Endothelial cell of umbilical vein (primary cell): ENCODE measurements at regions not wholly inside any gene's neighbourhood (a gene's known extent, or its start where the extent isn't known, plus 50 kb on each side); places are given as distances from the start of the nearest gene placed in this dataset.

ENCODE experiments used
- BruUV-seq: library from RNA; stranded (reverse); fragments of 400-500 nt; replicated peaks from 2 replicates; lab custom pipeline; 2021; lab: Mats Ljungman, UMichigan
- CTCF ChIA-PET: fragments of 300-600, 350-600 bp; sonication (Branson Sonifier 250); formaldehyde crosslinking; loops from one replicate; lab custom pipeline; 2021; ENCODE audit warnings: antibody characterized with exemption, inconsistent platforms; lab: Charles Lee
- POLR2A ChIA-PET: fragments of 300-600, 350-600 bp; sonication (Branson Sonifier 250); formaldehyde crosslinking; loops from one replicate; lab custom pipeline; 2021; ENCODE audit warnings: antibody characterized with exemption, inconsistent platforms; lab: Charles Lee
- DNase-seq: peaks from one replicate; pipeline ENCODE4 v3.0.0-alpha.2; 2011; ENCODE audit warnings: low read depth, low spot score
- FAIRE-seq: peaks from 2 replicates; lab custom pipeline; 2011; peaks lifted over from hg19 to GRCh38; lab: Jason Lieb, UNC
- H2AFZ ChIP-seq: 2 replicates; pipeline ENCODE4 v1.6.0; 2012; ENCODE audit warnings: low read depth, low read length, control low read depth, inconsistent platforms
- H3K27ac ChIP-seq: 2 replicates; pipeline ENCODE4 v1.5.1; 2011; ENCODE audit warnings: low read depth, mild to moderate bottlenecking, control low read depth, low read length, moderate library complexity; ENCODE audit not compliant: insufficient read depth
- H3K27me3 ChIP-seq, 2 experiments: 2 replicates each; pipeline versions ENCODE4 v1.6.0 to v1.6.1; 2011; ENCODE audit warnings: low read length in 2 of 2, mixed read lengths in 1 of 2; ENCODE audit not compliant: control insufficient read depth in 2 of 2, insufficient read depth in 2 of 2
- H3K36me3 ChIP-seq, 2 experiments: 2 replicates in 1 of 2; 3 replicates in 1 of 2; pipeline ENCODE4 v1.5.1; 2011; ENCODE audit warnings: low read length in 2 of 2, mild to moderate bottlenecking in 1 of 2, moderate library complexity in 1 of 2; ENCODE audit not compliant: control insufficient read depth in 2 of 2, insufficient read depth in 2 of 2; ENCODE audit errors: extremely low read depth in 1 of 2
- H3K4me1 ChIP-seq: 3 replicates; pipeline ENCODE4 v1.5.1; 2011; ENCODE audit warnings: mild to moderate bottlenecking, low read length; ENCODE audit not compliant: control insufficient read depth, insufficient read depth; ENCODE audit errors: extremely low read depth
- H3K4me2 ChIP-seq: 2 replicates; pipeline ENCODE4 v1.6.1; 2011; ENCODE audit warnings: low read length, control low read depth, mixed read lengths; ENCODE audit not compliant: insufficient read depth
- H3K4me3 ChIP-seq, 3 experiments: fragments of 200-600 bp in 1 of 3; sonication (generic), shearing (Covaris generic) in 1 of 3; replicated peaks in 1 of 3; 2 replicates each; pipeline ENCODE4 v1.5.1; 2011 to 2016; ENCODE audit warnings: control low read depth in 3 of 3, low read length in 3 of 3, mild to moderate bottlenecking in 2 of 3, inconsistent platforms in 1 of 3, low read depth in 1 of 3, moderate library complexity in 1 of 3; ENCODE audit not compliant: insufficient read depth in 1 of 3
- H3K79me2 ChIP-seq: 2 replicates; pipeline ENCODE4 v1.6.0; 2012; ENCODE audit warnings: low read length, inconsistent platforms; ENCODE audit not compliant: control insufficient read depth, insufficient read depth
- H3K9ac ChIP-seq: replicated peaks from 2 replicates; pipeline ENCODE3; 2011; ENCODE audit warnings: low read length, control low read depth; ENCODE audit not compliant: insufficient read depth; ENCODE audit errors: extremely low read depth
- H3K9me1 ChIP-seq: replicated peaks from 3 replicates; pipeline ENCODE4 v1.6.0; 2011; ENCODE audit warnings: mild to moderate bottlenecking, low read length; ENCODE audit not compliant: control insufficient read depth, insufficient read depth; ENCODE audit errors: extremely low read depth
- H3K9me3 ChIP-seq: replicated peaks from 2 replicates; pipeline ENCODE4 v1.5.1; 2012; ENCODE audit warnings: low read length, inconsistent platforms; ENCODE audit not compliant: control insufficient read depth, insufficient read depth
- H4K20me1 ChIP-seq: replicated peaks from 2 replicates; pipeline ENCODE3; 2011; ENCODE audit warnings: mild to moderate bottlenecking, low read length; ENCODE audit not compliant: control insufficient read depth, insufficient read depth; ENCODE audit errors: extremely low read depth
- EZH2 ChIP-seq: IDR thresholded peaks from 2 replicates; pipeline ENCODE4 v1.6.1; 2012; ENCODE audit warnings: borderline replicate concordance, low read depth, mild to moderate bottlenecking, moderate library complexity, low read length, inconsistent platforms; ENCODE audit not compliant: severe bottlenecking
- FOS ChIP-seq: IDR thresholded peaks from 2 replicates; pipeline ENCODE4 v1.6.1; 2011; ENCODE audit warnings: mild to moderate bottlenecking, low read length, moderate library complexity, borderline replicate concordance; ENCODE audit not compliant: insufficient read depth
- GATA2 ChIP-seq: IDR thresholded peaks from 2 replicates; pipeline ENCODE4 v1.7.0; 2011; ENCODE audit warnings: low read depth, mild to moderate bottlenecking, moderate library complexity, mixed read lengths, low read length; ENCODE audit not compliant: insufficient read length, insufficient read depth
- JUN ChIP-seq: IDR thresholded peaks from 2 replicates; pipeline ENCODE4 v1.6.1; 2011; ENCODE audit warnings: borderline replicate concordance, low read depth; ENCODE audit not compliant: insufficient read length, insufficient read depth
- MYC ChIP-seq: IDR thresholded peaks from one replicate; pipeline ENCODE4 v1.6.1; 2011; ENCODE audit warnings: mild to moderate bottlenecking, low read depth, low read length
- POLR2A ChIP-seq: IDR thresholded peaks from 2 replicates; pipeline ENCODE4 v1.6.1; 2012; ENCODE audit warnings: low read depth, mild to moderate bottlenecking, control low read depth, low read length
- POLR2AphosphoS5 ChIP-seq: IDR thresholded peaks from 2 replicates; pipeline ENCODE4 v1.6.1; 2012; ENCODE audit warnings: low read depth, mild to moderate bottlenecking, control low read depth, low read length, moderate library complexity; ENCODE audit not compliant: insufficient read depth
- dilution Hi-C: fragments of 300-500 bp; cut with MboI; formaldehyde crosslinking; loops from one replicate; pipeline ENCODE4 v1.15.0; 2019; ENCODE audit warnings: low sequenced_read_pairs; ENCODE audit not compliant: extremely low pct_ligation_motif_present
- intact Hi-C: fragments of 100-400 bp; cut with micrococcal nuclease; formaldehyde crosslinking; loops from one replicate; pipeline ENCODE4 v1.10.0; 2022
- TF ChIP-seq, protein P1 (sequence below): IDR thresholded peaks from 2 replicates; pipeline ENCODE4 v1.6.1; 2011; ENCODE audit not compliant: insufficient read depth, insufficient read length
- TF ChIP-seq, protein P2 (sequence below), 2 donors: IDR thresholded peaks; 1 replicate in 1 of 2; 2 replicates in 1 of 2; pipeline ENCODE4 v1.5.1; 2011; ENCODE audit warnings: low read length in 2 of 2, mild to moderate bottlenecking in 2 of 2, moderate library complexity in 2 of 2, control low read depth in 1 of 2, inconsistent platforms in 1 of 2, low read depth in 1 of 2; ENCODE audit not compliant: insufficient read depth in 1 of 2; ENCODE audit errors: extremely low read depth in 1 of 2

DNA sequence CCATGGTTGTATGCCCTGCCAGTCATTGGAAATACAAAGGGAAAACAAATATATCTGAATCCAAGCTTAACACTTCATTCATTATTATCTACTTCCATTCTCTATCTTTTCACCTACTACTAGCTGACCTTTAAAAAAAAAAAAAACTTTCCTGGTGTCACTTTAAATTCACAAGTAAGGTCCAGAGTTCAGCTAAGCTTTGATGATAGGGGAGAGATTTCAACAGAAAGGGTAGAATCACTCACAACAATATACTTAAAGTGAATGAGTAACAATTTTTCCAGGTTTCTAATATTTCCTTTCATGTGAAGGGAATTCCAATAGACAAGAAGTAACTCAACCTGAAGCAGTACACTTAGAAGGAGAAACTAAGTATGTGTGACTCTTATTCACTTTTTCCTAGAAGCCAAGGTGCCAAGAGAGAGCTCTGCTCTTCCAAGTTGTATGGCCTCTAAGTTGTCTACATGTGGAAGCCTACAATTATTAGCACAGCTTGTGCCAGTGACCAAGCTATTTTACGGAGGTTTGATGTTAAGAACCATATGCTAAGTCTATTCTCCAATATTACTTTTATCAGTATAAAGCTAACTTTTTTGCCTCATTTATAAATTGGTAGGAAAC, 371.7 kb downstream of the TENT5A start:
- DNase-seq (no peak), FAIRE-seq (no peak)
- ChIA-PET CTCF (no interaction called here), POLR2A (no interaction called here)
- Histone ChIP-seq H3K79me2 (no peaks in the 10 kb centered on the region), H2AFZ (no peak overlapping the region), H3K4me3 (no peak overlapping the region), H3K9me3 (no peaks in the 10 kb centered on the region), H3K9ac (no peak overlapping the region), H3K4me2 (no peak overlapping the region), H3K27me3 (no peaks in the 10 kb centered on the region), H3K36me3 (no peaks in the 10 kb centered on the region), H3K9me1 (no peaks in the 10 kb centered on the region), H4K20me1 (no peaks in the 10 kb centered on the region), H3K27ac (no peak overlapping the region), H3K4me1 (no peaks in the 10 kb centered on the region)
- dilution Hi-C loops: no loop called here
- intact Hi-C loops: no loop called here
- no peak for TF ChIP-seq POLR2AphosphoS5
- TF ChIP-seq, protein P1, sequence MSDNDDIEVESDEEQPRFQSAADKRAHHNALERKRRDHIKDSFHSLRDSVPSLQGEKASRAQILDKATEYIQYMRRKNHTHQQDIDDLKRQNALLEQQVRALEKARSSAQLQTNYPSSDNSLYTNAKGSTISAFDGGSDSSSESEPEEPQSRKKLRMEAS: no peak
- BruUV-seq: no TSS peak

DNA sequence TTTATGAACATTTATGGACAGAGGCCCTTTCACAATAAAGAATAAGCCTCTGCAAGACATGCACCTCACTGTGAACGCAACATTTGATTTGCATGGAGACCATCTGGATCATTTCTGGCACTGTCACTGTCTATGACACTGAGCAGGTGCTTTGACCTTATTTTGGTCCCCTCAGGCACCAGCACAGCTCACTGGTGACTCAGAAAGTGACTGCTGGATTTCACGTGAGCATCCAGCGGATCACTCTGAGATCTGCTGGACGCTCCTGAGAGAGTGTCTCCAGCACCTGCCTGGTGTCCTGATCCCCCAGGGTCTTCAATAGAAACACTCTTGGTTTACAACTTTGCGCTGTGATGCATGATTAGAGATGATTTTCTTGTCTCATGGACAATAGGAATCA, 375.7 kb downstream of the TENT5A start:
- no peaks in the 10 kb centered on the region for H3K9me1 ChIP-seq
- H3K27me3 ChIP-seq: no peaks in the 10 kb centered on the region
- BruUV-seq: no TSS peak
- H3K4me3 ChIP-seq: no peak overlapping the region
- POLR2A ChIA-PET: no interaction called here
- no peak overlapping the region for H3K9ac ChIP-seq
- no peak overlapping the region for H3K4me2 ChIP-seq
- H3K9me3 ChIP-seq: no peaks in the 10 kb centered on the region
- intact Hi-C loops (no loop called here), dilution Hi-C loops (no loop called here)
- H3K4me1 ChIP-seq: no peaks in the 10 kb centered on the region
- H3K36me3 ChIP-seq: no peaks in the 10 kb centered on the region
- no peak overlapping the region for H2AFZ ChIP-seq
- TF ChIP-seq POLR2A (no peak), GATA2 (no peak), JUN (no peak), MYC (no peak), POLR2AphosphoS5 (no peak), EZH2 (no peak), FOS (no peak)
- TF ChIP-seq, protein P2, sequence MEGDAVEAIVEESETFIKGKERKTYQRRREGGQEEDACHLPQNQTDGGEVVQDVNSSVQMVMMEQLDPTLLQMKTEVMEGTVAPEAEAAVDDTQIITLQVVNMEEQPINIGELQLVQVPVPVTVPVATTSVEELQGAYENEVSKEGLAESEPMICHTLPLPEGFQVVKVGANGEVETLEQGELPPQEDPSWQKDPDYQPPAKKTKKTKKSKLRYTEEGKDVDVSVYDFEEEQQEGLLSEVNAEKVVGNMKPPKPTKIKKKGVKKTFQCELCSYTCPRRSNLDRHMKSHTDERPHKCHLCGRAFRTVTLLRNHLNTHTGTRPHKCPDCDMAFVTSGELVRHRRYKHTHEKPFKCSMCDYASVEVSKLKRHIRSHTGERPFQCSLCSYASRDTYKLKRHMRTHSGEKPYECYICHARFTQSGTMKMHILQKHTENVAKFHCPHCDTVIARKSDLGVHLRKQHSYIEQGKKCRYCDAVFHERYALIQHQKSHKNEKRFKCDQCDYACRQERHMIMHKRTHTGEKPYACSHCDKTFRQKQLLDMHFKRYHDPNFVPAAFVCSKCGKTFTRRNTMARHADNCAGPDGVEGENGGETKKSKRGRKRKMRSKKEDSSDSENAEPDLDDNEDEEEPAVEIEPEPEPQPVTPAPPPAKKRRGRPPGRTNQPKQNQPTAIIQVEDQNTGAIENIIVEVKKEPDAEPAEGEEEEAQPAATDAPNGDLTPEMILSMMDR (IDR thresholded peaks at IDR 0.05; ENCODE audit: extremely low read depth in 1 of 2, insufficient read depth in 1 of 2, low read depth in 1 of 2, low read length in 2 of 2): no peak
- TF ChIP-seq, protein P1: no peak
- H3K27ac ChIP-seq: no peak overlapping the region
- CTCF ChIA-PET: no interaction called here
- no peaks in the 10 kb centered on the region for H3K79me2 ChIP-seq
- no peak for DNase-seq
- H4K20me1 ChIP-seq: no peaks in the 10 kb centered on the region
- FAIRE-seq: no peak
